Esophagus muscularis mucosa (tissue), 3 donors: ENCODE measurements at regions not wholly inside any gene's neighbourhood (a gene's known extent, or its start where the extent isn't known, plus 50 kb on each side); places are given as distances from the start of the nearest gene placed in this dataset.

Source experiments
- EP300 ChIP-seq: sonication (generic); formaldehyde crosslinking; IDR thresholded peaks from one replicate; pipeline ENCODE4 v1.6.1; 2017; ENCODE audit warnings: antibody characterized with exemption
- TF ChIP-seq, protein P1 (sequence below), 3 experiments: fragments of 200-600 bp in 2 of 3; fragments of 450-650 bp in 1 of 3; sonication (generic) in 2 of 3; IDR thresholded peaks; one replicate each; pipeline ENCODE4 v1.5.1; 2017 to 2019; ENCODE audit warnings: antibody characterized with exemption in 3 of 3, mild to moderate bottlenecking in 2 of 3, moderate library complexity in 1 of 3

DNA sequence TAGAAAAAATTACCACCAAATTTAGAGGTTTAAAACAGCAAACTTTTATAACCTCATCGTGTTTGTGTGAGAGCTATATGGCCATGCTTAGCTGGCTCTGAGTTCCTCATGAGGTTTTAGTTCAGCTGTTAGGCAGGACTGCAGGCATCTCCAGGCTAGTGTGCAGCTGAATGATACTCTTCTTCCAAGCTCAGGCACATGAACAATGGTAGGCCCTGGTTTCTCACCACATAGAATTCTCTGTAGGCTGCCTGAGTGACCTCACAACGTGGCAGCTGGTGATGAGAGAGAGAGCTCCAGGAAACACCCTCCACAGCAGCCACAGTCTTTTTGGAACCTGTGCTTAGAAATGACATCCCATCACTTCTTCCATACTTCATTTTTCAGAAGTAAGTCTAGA is 540.6 kb upstream of the MIR17HG start:
- TF ChIP-seq, protein P1, sequence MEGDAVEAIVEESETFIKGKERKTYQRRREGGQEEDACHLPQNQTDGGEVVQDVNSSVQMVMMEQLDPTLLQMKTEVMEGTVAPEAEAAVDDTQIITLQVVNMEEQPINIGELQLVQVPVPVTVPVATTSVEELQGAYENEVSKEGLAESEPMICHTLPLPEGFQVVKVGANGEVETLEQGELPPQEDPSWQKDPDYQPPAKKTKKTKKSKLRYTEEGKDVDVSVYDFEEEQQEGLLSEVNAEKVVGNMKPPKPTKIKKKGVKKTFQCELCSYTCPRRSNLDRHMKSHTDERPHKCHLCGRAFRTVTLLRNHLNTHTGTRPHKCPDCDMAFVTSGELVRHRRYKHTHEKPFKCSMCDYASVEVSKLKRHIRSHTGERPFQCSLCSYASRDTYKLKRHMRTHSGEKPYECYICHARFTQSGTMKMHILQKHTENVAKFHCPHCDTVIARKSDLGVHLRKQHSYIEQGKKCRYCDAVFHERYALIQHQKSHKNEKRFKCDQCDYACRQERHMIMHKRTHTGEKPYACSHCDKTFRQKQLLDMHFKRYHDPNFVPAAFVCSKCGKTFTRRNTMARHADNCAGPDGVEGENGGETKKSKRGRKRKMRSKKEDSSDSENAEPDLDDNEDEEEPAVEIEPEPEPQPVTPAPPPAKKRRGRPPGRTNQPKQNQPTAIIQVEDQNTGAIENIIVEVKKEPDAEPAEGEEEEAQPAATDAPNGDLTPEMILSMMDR (IDR thresholded peaks at IDR 0.05) = no peak
- TF ChIP-seq EP300 = no peak
